Fibroblast of villous mesenchyme (primary cell): ENCODE measurements at regions not wholly inside any gene's neighbourhood (a gene's known extent, or its start where the extent isn't known, plus 50 kb on each side); places are given as distances from the start of the nearest gene placed in this dataset.
"Not testable (repeated sequence)": the region's sequence is repeated elsewhere in the genome, so short reads cannot be mapped to it uniquely, and the experiment has no call there.

Experiments
- DNase-seq: peaks from one replicate; pipeline ENCODE4 v3.0.0-alpha.2; 2010; ENCODE audit warnings: low read depth
- H3K4me3 ChIP-seq: 2 replicates; pipeline ENCODE4 v1.5.1; 2011; ENCODE audit warnings: low read depth, mild to moderate bottlenecking, low read length
- CTCF ChIP-seq: IDR thresholded peaks from 2 replicates; pipeline ENCODE4 v1.5.1; 2012; ENCODE audit warnings: low read depth, mild to moderate bottlenecking, low read length; ENCODE audit not compliant: insufficient read depth

DNA sequence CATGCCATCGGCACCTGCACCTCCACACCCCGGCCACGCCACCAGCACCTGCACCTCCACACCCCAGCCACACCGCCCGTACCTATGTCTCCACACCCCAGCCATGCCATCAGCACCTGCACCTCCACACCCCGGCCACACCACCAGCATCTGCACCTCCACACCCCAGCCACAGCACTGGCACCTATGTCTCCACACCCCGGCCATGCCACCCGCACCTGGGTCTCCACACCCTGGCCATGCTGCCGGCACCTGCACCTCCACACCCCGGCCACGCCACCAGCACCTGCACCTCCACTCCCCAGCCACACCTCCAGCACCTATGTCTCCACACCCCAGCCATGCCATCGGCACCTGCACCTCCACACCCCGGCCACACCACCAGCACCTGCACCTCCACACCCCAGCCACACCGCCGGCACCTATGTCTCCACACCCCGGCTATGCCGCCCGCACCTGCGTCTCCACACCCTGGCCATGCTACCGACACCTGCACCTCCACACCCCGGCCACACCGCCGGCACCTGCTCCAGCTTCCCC is 390.3 kb upstream of the MYT1L start:
- DNase-seq: no peak
- TF ChIP-seq CTCF: no peak
- H3K4me3 ChIP-seq: no peak overlapping the region

DNA sequence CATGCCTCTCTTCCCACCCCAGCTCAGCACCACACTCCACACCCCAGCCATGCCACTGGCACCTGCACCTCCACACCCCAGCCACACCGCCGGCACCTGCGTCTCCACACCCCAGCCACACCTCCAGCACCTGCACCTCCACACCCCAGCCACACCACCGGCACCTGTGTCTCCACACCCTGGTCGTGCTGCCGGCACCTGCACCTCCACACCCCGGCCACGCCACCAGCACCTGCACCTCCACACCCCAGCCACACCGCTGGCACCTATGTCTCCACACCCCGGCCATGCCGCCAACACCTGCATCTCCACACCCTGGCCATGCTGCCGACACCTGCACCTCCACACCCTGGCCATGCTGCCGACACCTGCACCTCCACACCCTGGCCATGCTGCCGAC is 389.7 kb upstream of the MYT1L start:
- not testable (repeated sequence) for DNase-seq, H3K4me3 ChIP-seq

- no peak overlapping the region for H3K4me3 ChIP-seq
- no peak for DNase-seq
- no peak for TF ChIP-seq CTCF
These were observed 389.3 kb upstream of the MYT1L start for GRCh38 chr2:2720351-2720750.

DNA sequence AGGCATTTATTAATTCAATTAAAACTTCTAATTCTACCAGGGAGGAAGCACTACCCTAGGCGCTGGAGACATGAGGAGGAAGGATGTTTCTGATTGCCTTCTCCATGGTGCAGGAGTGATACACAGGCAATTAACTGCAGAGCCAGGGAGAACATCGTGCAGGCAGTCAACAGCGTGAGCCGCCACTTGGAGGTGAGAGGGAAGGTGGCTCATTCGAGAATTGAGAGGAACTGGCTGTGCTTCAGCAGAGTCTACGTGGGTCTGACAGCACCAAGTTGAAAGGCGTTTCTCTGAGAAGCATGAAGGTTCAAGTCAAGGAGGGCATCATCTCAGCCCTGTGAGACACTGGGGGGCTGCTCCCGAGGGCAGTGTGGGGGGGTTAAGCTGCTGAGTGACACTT is 388.7 kb upstream of the MYT1L start:
- DNase-seq: no peak
- no peak overlapping the region for H3K4me3 ChIP-seq
- TF ChIP-seq CTCF: no peak

DNA sequence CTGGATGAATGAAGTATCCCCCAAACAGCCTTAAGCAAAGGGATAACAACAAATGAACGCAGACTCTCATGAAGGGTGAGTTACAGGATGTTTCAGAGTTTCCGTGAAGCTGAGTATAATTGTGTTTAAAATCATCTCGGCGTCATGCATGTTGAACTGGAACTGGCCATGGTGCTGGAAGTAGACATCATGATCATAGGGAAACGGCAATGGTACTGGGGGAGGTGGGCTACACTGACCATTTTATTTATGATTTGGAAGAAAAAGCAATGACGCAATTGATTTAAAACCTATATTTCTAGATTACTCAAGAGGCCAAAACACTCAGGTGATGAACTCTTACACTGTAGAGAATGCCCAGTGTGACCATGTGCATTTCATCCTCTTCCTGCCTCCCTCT is 387.9 kb upstream of the MYT1L start:
- TF ChIP-seq CTCF: no peak
- DNase-seq: no peak
- no peak overlapping the region for H3K4me3 ChIP-seq

DNA sequence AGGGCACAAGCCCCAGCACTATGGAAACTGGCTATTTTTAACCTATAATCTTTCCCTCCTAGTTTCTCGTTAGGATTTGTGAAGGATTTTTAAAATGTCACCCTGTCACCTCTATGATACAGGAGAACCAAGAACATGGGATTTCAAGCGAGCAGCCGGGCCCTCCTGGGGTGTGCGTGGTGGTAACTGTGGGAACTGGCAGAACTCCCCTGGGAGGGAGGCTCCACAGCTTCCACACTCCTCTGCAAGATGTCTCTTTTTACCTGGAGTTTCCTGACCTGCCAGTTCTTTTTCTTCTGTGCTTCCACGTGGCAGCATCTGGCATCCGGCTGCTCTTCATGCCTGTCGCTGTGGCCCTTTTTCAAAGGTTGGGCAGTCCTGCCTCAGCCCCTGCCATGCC is 386.3 kb upstream of the MYT1L start:
- DNase-seq: no peak
- no peak overlapping the region for H3K4me3 ChIP-seq
- no peak for TF ChIP-seq CTCF

GRCh38 chr2:2716771-2717170 is 385.7 kb upstream of the MYT1L start:
- no peak for TF ChIP-seq CTCF
- no peak overlapping the region for H3K4me3 ChIP-seq
- DNase-seq: no peak
